ENCODE measurements at regions not wholly inside any gene's neighbourhood (a gene's known extent, or its start where the extent isn't known, plus 50 kb on each side); places are given as distances from the start of the nearest gene placed in this dataset.

DNA sequence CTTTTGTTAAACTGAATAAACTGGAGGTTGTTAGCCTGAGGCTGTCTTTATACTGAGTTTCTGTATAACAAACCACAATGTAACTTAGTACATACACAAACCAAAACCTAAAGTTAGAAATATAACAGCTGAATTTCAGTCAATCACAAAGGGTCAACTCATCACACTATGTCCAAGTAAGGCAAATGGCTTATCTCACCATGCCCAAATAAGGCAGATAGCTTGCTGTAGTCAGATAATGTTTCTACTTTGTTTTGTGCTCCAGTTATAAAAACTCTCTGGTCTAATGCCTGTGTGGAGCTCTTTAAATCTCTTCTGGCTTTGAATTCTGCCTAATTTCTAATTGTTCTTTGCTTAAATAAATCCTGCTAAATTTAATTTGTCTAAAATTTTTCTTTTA lies 1323.4 kb upstream of the ATXN8OS start:
- TF ChIP-seq CTCF (IDR thresholded peaks at IDR 0.05), result no peak
- TF ChIP-seq POLR2A (IDR thresholded peaks at IDR 0.05), result no peak

All from lower leg skin (tissue), 3 donors.